ENCODE measurements at regions not wholly inside any gene's neighbourhood (a gene's known extent, or its start where the extent isn't known, plus 50 kb on each side); places are given as distances from the start of the nearest gene placed in this dataset.

- no peaks in the 10 kb centered on the region for H3K36me3 Mint-ChIP-seq (ENCODE audit: low read depth)
- H3K4me1 Mint-ChIP-seq (ENCODE audit: low read depth): no peaks in the 10 kb centered on the region
- no peaks in the 10 kb centered on the region for H3K9me3 Mint-ChIP-seq
- no peak for DNase-seq
- H3K27me3 Mint-ChIP-seq (ENCODE audit: insufficient read depth): peaks cover 14% of the 10 kb centered on the region
- H3K4me3 Mint-ChIP-seq: no peak overlapping the region
- H3K27ac Mint-ChIP-seq: no peak overlapping the region
- no peak for TF ChIP-seq CTCF (IDR thresholded peaks at IDR 0.05)
These were observed 129.2 kb downstream of the FAM53A start for GRCh38 chr4:1554876-1555265.

- H3K27me3 Mint-ChIP-seq (ENCODE audit: insufficient read depth): peaks cover 14% of the 10 kb centered on the region
- TF ChIP-seq CTCF (IDR thresholded peaks at IDR 0.05): no peak
- H3K27ac Mint-ChIP-seq: no peak overlapping the region
- no peaks in the 10 kb centered on the region for H3K4me1 Mint-ChIP-seq (ENCODE audit: low read depth)
- H3K4me3 Mint-ChIP-seq: no peak overlapping the region
- no peaks in the 10 kb centered on the region for H3K9me3 Mint-ChIP-seq
- no peaks in the 10 kb centered on the region for H3K36me3 Mint-ChIP-seq (ENCODE audit: low read depth)
- no peak for DNase-seq
These were observed 129.8 kb downstream of the FAM53A start for GRCh38 chr4:1554246-1554875.

GRCh38 chr4:1553365-1553764 is 130.7 kb downstream of the FAM53A start:
- no peak for DNase-seq
- H3K36me3 Mint-ChIP-seq (ENCODE audit: low read depth): no peaks in the 10 kb centered on the region
- peaks cover 5% of the 10 kb centered on the region; the same call in 1 of the 2 replicates for H3K4me1 Mint-ChIP-seq (ENCODE audit: low read depth)
- H3K4me3 Mint-ChIP-seq: no peak overlapping the region
- peaks cover 14% of the 10 kb centered on the region; the same call in 1 of the 2 replicates for H3K27me3 Mint-ChIP-seq (ENCODE audit: insufficient read depth)
- no peak overlapping the region for H3K27ac Mint-ChIP-seq
- no peak for TF ChIP-seq CTCF (IDR thresholded peaks at IDR 0.05)
- no peaks in the 10 kb centered on the region for H3K9me3 Mint-ChIP-seq

- Mint-ChIP-seq H3K36me3 (ENCODE audit: low read depth) (no peaks in the 10 kb centered on the region), H3K4me1 (ENCODE audit: low read depth) (peaks cover 6% of the 10 kb centered on the region; the same call in 1 of the 2 replicates), H3K9me3 (no peaks in the 10 kb centered on the region), H3K4me3 (no peak overlapping the region), H3K27ac (no peak overlapping the region), H3K27me3 (ENCODE audit: insufficient read depth) (peaks cover 14% of the 10 kb centered on the region)
- DNase-seq: no peak
- no peak for TF ChIP-seq CTCF (IDR thresholded peaks at IDR 0.05)
These were observed 131.7 kb downstream of the FAM53A start for GRCh38 chr4:1552451-1552850.

GRCh38 chr4:1551211-1551610 is 132.9 kb downstream of the FAM53A start:
- Mint-ChIP-seq H3K4me3 (no peak overlapping the region), H3K4me1 (ENCODE audit: low read depth) (peaks cover 6% of the 10 kb centered on the region; the same call in 1 of the 2 replicates), H3K27ac (no peak overlapping the region), H3K9me3 (no peaks in the 10 kb centered on the region), H3K36me3 (ENCODE audit: low read depth) (no peaks in the 10 kb centered on the region), H3K27me3 (ENCODE audit: insufficient read depth) (peaks cover 14% of the 10 kb centered on the region)
- no peak for DNase-seq
- TF ChIP-seq CTCF (IDR thresholded peaks at IDR 0.05): no peak
